NT2/D1 (cell line): ENCODE measurements at regions not wholly inside any gene's neighbourhood (a gene's known extent, or its start where the extent isn't known, plus 50 kb on each side); places are given as distances from the start of the nearest gene placed in this dataset.
"Not testable (repeated sequence)": the region's sequence is repeated elsewhere in the genome, so short reads cannot be mapped to it uniquely, and the experiment has no call there.

Experiments
- DNase-seq: peaks from one replicate; pipeline ENCODE4 v3.0.0-alpha.2; 2011; ENCODE audit warnings: low read depth, low spot score
- H3K27me3 ChIP-seq: 2 replicates; pipeline ENCODE4 v1.6.0; 2011; ENCODE audit warnings: mild to moderate bottlenecking; ENCODE audit not compliant: insufficient read length, insufficient read depth
- H3K36me3 ChIP-seq: 2 replicates; pipeline ENCODE4 v1.6.1; 2011; ENCODE audit warnings: mild to moderate bottlenecking, low read length, mixed read lengths; ENCODE audit not compliant: insufficient read depth, insufficient read length
- H3K4me1 ChIP-seq: 2 replicates; pipeline ENCODE4 v1.5.1; 2011; ENCODE audit not compliant: insufficient read depth, insufficient read length
- H3K4me3 ChIP-seq: 2 replicates; pipeline ENCODE4 v1.5.1; 2011; ENCODE audit warnings: low read depth; ENCODE audit not compliant: insufficient read length
- H3K9ac ChIP-seq: 2 replicates; pipeline ENCODE4 v1.6.0; 2011; ENCODE audit warnings: low read depth; ENCODE audit not compliant: insufficient read length
- H3K9me3 ChIP-seq: 2 replicates; pipeline ENCODE4 v1.5.1; 2011; ENCODE audit warnings: mild to moderate bottlenecking, low read length; ENCODE audit not compliant: insufficient read depth
- SUZ12 ChIP-seq: IDR thresholded peaks from 2 replicates; pipeline ENCODE4 v1.6.1; 2011; ENCODE audit not compliant: insufficient read length, insufficient read depth; ENCODE audit errors: extremely low read depth
- YY1 ChIP-seq: IDR thresholded peaks from 2 replicates; pipeline ENCODE4 v1.6.1; 2011; ENCODE audit not compliant: insufficient read length, insufficient read depth
- ZNF274 ChIP-seq: IDR thresholded peaks from 2 replicates; pipeline ENCODE4 v1.6.1; 2011; ENCODE audit warnings: mild to moderate bottlenecking, low read depth, low read length

- no peaks in the 10 kb centered on the region for H3K36me3 ChIP-seq
- H3K4me1 ChIP-seq = no peaks in the 10 kb centered on the region
- H3K4me3 ChIP-seq = no peak overlapping the region
- TF ChIP-seq SUZ12 = no peak
- TF ChIP-seq YY1 = no peak
- no peak for TF ChIP-seq ZNF274
- peak; percentile 42 for DNase-seq
- no peaks in the 10 kb centered on the region for H3K27me3 ChIP-seq
- peaks cover 15% of the 10 kb centered on the region; the same call in 1 of the 2 replicates for H3K9me3 ChIP-seq
- H3K9ac ChIP-seq = no peak overlapping the region
Measured at GRCh38 chr20:43404878-43405277, 52.8 kb upstream of the SRSF6 start.

- not testable (repeated sequence) for H3K27me3 ChIP-seq, H3K9ac ChIP-seq, H3K4me1 ChIP-seq, H3K9me3 ChIP-seq, H3K36me3 ChIP-seq, DNase-seq, H3K4me3 ChIP-seq
Measured at GRCh38 chr20:43400882-43401281, 56.8 kb upstream of the SRSF6 start.

GRCh38 chr20:43398676-43399324, 58.9 kb upstream of the SRSF6 start:
- Histone ChIP-seq H3K4me3 (no peak overlapping the region), H3K4me1 (no peaks in the 10 kb centered on the region), H3K9ac (no peak overlapping the region), H3K27me3 (no peaks in the 10 kb centered on the region), H3K9me3 (no peaks in the 10 kb centered on the region), H3K36me3 (no peaks in the 10 kb centered on the region)
- no peak for DNase-seq
- no peak for TF ChIP-seq ZNF274
- no peak for TF ChIP-seq YY1
- no peak for TF ChIP-seq SUZ12

- H3K9ac ChIP-seq = no peak overlapping the region
- H3K36me3 ChIP-seq = no peaks in the 10 kb centered on the region
- DNase-seq = no peak
- TF ChIP-seq ZNF274 (no peak), SUZ12 (no peak), YY1 (no peak)
- H3K4me3 ChIP-seq = no peak overlapping the region
- H3K4me1 ChIP-seq = no peaks in the 10 kb centered on the region
- H3K9me3 ChIP-seq = peaks cover 5% of the 10 kb centered on the region; the same call in 1 of the 2 replicates
- no peaks in the 10 kb centered on the region for H3K27me3 ChIP-seq
Measured at GRCh38 chr20:43397147-43397546, 60.5 kb upstream of the SRSF6 start.

- Histone ChIP-seq H3K36me3 (no peaks in the 10 kb centered on the region), H3K4me3 (no peak overlapping the region), H3K27me3 (no peaks in the 10 kb centered on the region), H3K9ac (no peak overlapping the region), H3K4me1 (peaks cover 11% of the 10 kb centered on the region), H3K9me3 (peaks cover 5% of the 10 kb centered on the region; the same call in 1 of the 2 replicates)
- TF ChIP-seq YY1 (no peak), SUZ12 (no peak), ZNF274 (no peak)
- no peak for DNase-seq
Measured at GRCh38 chr20:43393052-43393451, 64.6 kb upstream of the SRSF6 start.

GRCh38 chr20:43392561-43392960, 65.1 kb upstream of the SRSF6 start:
- no peaks in the 10 kb centered on the region for H3K27me3 ChIP-seq
- no peak for TF ChIP-seq YY1
- TF ChIP-seq ZNF274 = no peak
- TF ChIP-seq SUZ12 = no peak
- DNase-seq = no peak

GRCh38 chr20:43389839-43390626, 67.7 kb upstream of the SRSF6 start:
- Histone ChIP-seq H3K9me3 (peaks cover 5% of the 10 kb centered on the region; the same call in 1 of the 2 replicates), H3K27me3 (no peaks in the 10 kb centered on the region), H3K36me3 (no peaks in the 10 kb centered on the region), H3K9ac (peak overlapping the region; percentile 32), H3K4me3 (no peak overlapping the region), H3K4me1 (peaks cover 11% of the 10 kb centered on the region)
- TF ChIP-seq ZNF274 = no peak
- TF ChIP-seq SUZ12 = no peak
- TF ChIP-seq YY1 = no peak
- no peak for DNase-seq

More at GRCh38 chr20:43392561-43392960, 65.1 kb upstream of the SRSF6 start:
- Histone ChIP-seq H3K36me3 (no peaks in the 10 kb centered on the region), H3K9me3 (peaks cover 5% of the 10 kb centered on the region; the same call in 1 of the 2 replicates), H3K9ac (no peak overlapping the region), H3K4me1 (peaks cover 11% of the 10 kb centered on the region), H3K4me3 (no peak overlapping the region)

- no peak for DNase-seq
- Histone ChIP-seq H3K4me3 (no peak overlapping the region), H3K9ac (no peak overlapping the region), H3K9me3 (peaks cover 5% of the 10 kb centered on the region; the same call in 1 of the 2 replicates), H3K4me1 (peaks cover 11% of the 10 kb centered on the region), H3K27me3 (no peaks in the 10 kb centered on the region), H3K36me3 (no peaks in the 10 kb centered on the region)
- TF ChIP-seq ZNF274 (no peak), SUZ12 (no peak), YY1 (no peak)
Measured at GRCh38 chr20:43389211-43389610, 68.5 kb upstream of the SRSF6 start.
